ENCODE measurements at regions not wholly inside any gene's neighbourhood (a gene's known extent, or its start where the extent isn't known, plus 50 kb on each side); places are given as distances from the start of the nearest gene placed in this dataset.

- Histone ChIP-seq H3K23me2 (ENCODE audit: low read depth, low read length) (peaks cover 2% of the 10 kb centered on the region; the same call in 1 of the 2 replicates), H2BK15ac (ENCODE audit: low read length) (no peak overlapping the region), H3K79me1 (ENCODE audit: low read depth, low read length) (no peaks in the 10 kb centered on the region), H2AFZ (ENCODE audit: low read length) (0 out of 2 replicates have a peak overlapping the region, but pooled peaks have one; percentile 14), H3K27ac (ENCODE audit: low read depth, low read length) (no peak overlapping the region), H4K5ac (ENCODE audit: insufficient read length, low read depth, low read length) (no peak overlapping the region), H3K4me1 (replicated peaks in 1 of 4; ENCODE audit: control insufficient read depth in 3 of 4, insufficient read depth in 4 of 4, low read length in 3 of 4) (peaks cover 0 to 3% (median 0%) of the 10 kb centered on the region in 4 experiments; a peak in 1 of 7 replicates), H4K8ac (ENCODE audit: extremely low read depth, insufficient read depth, low read length) (no peak overlapping the region), H2BK12ac (ENCODE audit: low read depth, low read length) (no peak overlapping the region; the same call in 1 of the 2 replicates), H3K9me3 (ENCODE audit: insufficient read depth in 2 of 2, low read depth in 1 of 2, low read length in 1 of 2) (no peaks in the 10 kb centered on the region), H3K9ac (replicated peaks in 1 of 4; ENCODE audit: extremely low read depth in 1 of 4, low read depth in 3 of 4, low read length in 3 of 4) (no peak overlapping the region), H3K79me2 (ENCODE audit: control insufficient read depth in 1 of 2, insufficient read depth in 2 of 2, low read length in 2 of 2) (no peaks in the 10 kb centered on the region), H3K4me3 (ENCODE audit: extremely low read depth in 1 of 4, insufficient read depth in 2 of 4, low read depth in 3 of 4, low read length in 4 of 4) (no peak overlapping the region), H3K56ac (replicated peaks; ENCODE audit: insufficient read length, low read depth, low read length) (no peak overlapping the region), H4K91ac (replicated peaks; ENCODE audit: insufficient read length, low read length) (no peak overlapping the region), H2BK120ac (replicated peaks; ENCODE audit: low read depth, low read length) (no peak overlapping the region), H2AK5ac (ENCODE audit: low read depth, low read length) (no peak overlapping the region), H3K4ac (replicated peaks; ENCODE audit: insufficient read length, low read depth, low read length) (no peak overlapping the region), H3K36me3 (ENCODE audit: control insufficient read depth in 2 of 4, insufficient read depth in 4 of 4, low read length in 3 of 4) (no peaks in the 10 kb centered on the region), H3K27me3 (replicated peaks in 1 of 4; ENCODE audit: control insufficient read depth in 3 of 4, extremely low read depth in 1 of 4, insufficient read depth in 3 of 4, low read length in 3 of 4) (no peaks in the 10 kb centered on the region), H3K23ac (ENCODE audit: insufficient read length) (no peak overlapping the region), H2BK5ac (ENCODE audit: low read depth, low read length) (no peak overlapping the region), H3K18ac (ENCODE audit: extremely low read depth, low read length) (no peak overlapping the region), H2BK20ac (ENCODE audit: low read length) (no peak overlapping the region), H3K14ac (ENCODE audit: insufficient read length) (no peak overlapping the region), H4K20me1 (replicated peaks in 1 of 2; ENCODE audit: control insufficient read depth in 1 of 2, insufficient read depth in 2 of 2, low read length in 2 of 2) (no peaks in the 10 kb centered on the region), H3K4me2 (ENCODE audit: insufficient read depth in 1 of 2, low read depth in 2 of 2, low read length in 2 of 2) (no peak overlapping the region)
- TF ChIP-seq SP2 (IDR thresholded peaks at IDR 0.05; ENCODE audit: low read length) (no peak), TBP (IDR thresholded peaks at IDR 0.05; ENCODE audit: low read depth, low read length) (no peak), SIX5 (IDR thresholded peaks at IDR 0.05; ENCODE audit: low read depth, low read length) (no peak), TAF1 (IDR thresholded peaks at IDR 0.05; ENCODE audit: low read depth, low read length) (no peak)
- WGBS, 2 experiments (ENCODE audit: extremely low coverage in 1 of 2, insufficient coverage in 1 of 2, insufficient read length in 1 of 2, insufficient replicate concordance in 2 of 2, low coverage in 1 of 2, low lambda C conversion rate in 2 of 2, missing lambda C conversion rate in 1 of 2), result 92% methylated on average over 2 of the region's 2 CpGs; no CpG with 5 or more reads in 1 of the 2 experiments
- ChIA-PET POLR2A (ENCODE audit: partially characterized antibody) (interaction anchor here (0.6 to 1.6 kb wide), 3 partner anchors 87 to 344 kb away, joined by 3 read pairs; partner anchors contain the start of gene EED), CTCF (ENCODE audit: partially characterized antibody) (interaction anchor here (0.7 to 1.5 kb wide), 3 partner anchors 8 to 172 kb away, joined by 3 to 4 read pairs (median 4); partner anchors contain the start of gene PICALM)
- DNase-seq (ENCODE audit: low read depth in 1 of 2, low spot score in 2 of 2) (no peak), FAIRE-seq (no peak)
Measured at GRCh38 chr11:86157797-86158378, 86.7 kb upstream of the EED start.
